ENCODE measurements at regions not wholly inside any gene's neighbourhood (a gene's known extent, or its start where the extent isn't known, plus 50 kb on each side); places are given as distances from the start of the nearest gene placed in this dataset.
"Not testable (repeated sequence)": the region's sequence is repeated elsewhere in the genome, so short reads cannot be mapped to it uniquely, and the experiment has no call there.

DNA sequence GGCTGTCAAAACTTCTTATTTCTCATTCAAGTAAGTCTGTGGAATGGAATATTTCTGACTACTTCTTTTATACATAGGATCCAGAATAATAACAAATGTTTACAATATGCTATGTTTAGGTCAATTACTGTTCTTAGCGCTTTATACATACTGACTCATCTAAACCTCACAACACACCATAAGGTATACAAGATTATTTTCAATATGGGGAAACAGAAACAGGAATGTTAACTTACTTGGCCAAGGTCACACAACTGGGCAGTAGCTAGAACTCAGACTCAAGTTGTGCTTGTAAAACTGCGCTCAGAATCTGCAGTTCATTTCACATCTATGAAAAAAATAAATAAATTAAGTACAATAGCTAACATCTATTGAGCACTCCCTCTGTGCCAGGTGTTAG, 168.0 kb downstream of the GNAI1 start:
- H3K27me3 ChIP-seq = peaks cover 17% of the 10 kb centered on the region
- no peak overlapping the region for H3K9ac ChIP-seq
- H3K4me1 Mint-ChIP-seq = peaks cover 8% of the 10 kb centered on the region
- H3K36me3 ChIP-seq = no peaks in the 10 kb centered on the region
- no peaks in the 10 kb centered on the region for H3F3A ChIP-seq (ENCODE audit: low read depth)
- TF ChIP-seq, protein P1, sequence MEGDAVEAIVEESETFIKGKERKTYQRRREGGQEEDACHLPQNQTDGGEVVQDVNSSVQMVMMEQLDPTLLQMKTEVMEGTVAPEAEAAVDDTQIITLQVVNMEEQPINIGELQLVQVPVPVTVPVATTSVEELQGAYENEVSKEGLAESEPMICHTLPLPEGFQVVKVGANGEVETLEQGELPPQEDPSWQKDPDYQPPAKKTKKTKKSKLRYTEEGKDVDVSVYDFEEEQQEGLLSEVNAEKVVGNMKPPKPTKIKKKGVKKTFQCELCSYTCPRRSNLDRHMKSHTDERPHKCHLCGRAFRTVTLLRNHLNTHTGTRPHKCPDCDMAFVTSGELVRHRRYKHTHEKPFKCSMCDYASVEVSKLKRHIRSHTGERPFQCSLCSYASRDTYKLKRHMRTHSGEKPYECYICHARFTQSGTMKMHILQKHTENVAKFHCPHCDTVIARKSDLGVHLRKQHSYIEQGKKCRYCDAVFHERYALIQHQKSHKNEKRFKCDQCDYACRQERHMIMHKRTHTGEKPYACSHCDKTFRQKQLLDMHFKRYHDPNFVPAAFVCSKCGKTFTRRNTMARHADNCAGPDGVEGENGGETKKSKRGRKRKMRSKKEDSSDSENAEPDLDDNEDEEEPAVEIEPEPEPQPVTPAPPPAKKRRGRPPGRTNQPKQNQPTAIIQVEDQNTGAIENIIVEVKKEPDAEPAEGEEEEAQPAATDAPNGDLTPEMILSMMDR (IDR thresholded peaks at IDR 0.05) = no peak
- TF ChIP-seq EZH2phosphoT487 (IDR thresholded peaks at IDR 0.05) = no peak
- no peak for TF ChIP-seq EZH2 (IDR thresholded peaks at IDR 0.05)
- H3K36me3 Mint-ChIP-seq = no peaks in the 10 kb centered on the region
- H3K27me3 Mint-ChIP-seq (ENCODE audit: insufficient read depth, low read depth) = no peaks in the 10 kb centered on the region
- H3K4me2 ChIP-seq = no peak overlapping the region
- DNase-seq (ENCODE audit: low spot score) = no peak
- H2AFZ ChIP-seq (replicated peaks) = no peak overlapping the region
- no peak overlapping the region for H3K4me3 Mint-ChIP-seq
- no peak overlapping the region for H3K27ac ChIP-seq
- H3K9me3 Mint-ChIP-seq = no peaks in the 10 kb centered on the region
- H3K4me3 ChIP-seq = no peak overlapping the region
- no peaks in the 10 kb centered on the region for H3K4me1 ChIP-seq
- no peaks in the 10 kb centered on the region for H3K9me3 ChIP-seq (ENCODE audit: low read depth)
- no peaks in the 10 kb centered on the region for H4K20me1 ChIP-seq (ENCODE audit: low read depth)
- H3K27ac Mint-ChIP-seq = no peak overlapping the region
- H3K79me2 ChIP-seq (ENCODE audit: low read depth) = no peaks in the 10 kb centered on the region

DNA sequence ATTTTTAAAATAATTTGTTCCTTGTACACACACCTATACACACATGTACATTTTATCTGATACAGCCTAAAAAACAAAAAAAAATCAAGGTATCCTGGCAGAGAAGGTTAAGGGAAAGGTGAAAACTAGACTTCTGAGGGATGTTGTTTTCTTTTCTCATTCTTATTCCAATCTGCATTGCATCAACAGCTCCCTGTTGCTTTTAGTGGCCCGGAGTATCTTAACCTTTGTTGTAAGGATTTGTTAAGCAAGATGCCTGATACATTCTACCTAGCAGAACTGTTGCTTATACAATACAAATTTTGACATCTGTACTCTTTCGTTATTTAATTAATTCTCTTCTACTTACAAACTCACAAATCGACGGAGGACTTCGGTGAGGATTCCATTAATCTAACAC, 167.4 kb downstream of the GNAI1 start:
- H3K9me3 ChIP-seq (ENCODE audit: low read depth) = no peaks in the 10 kb centered on the region
- no peak for TF ChIP-seq EZH2 (IDR thresholded peaks at IDR 0.05)
- Mint-ChIP-seq H3K27ac (no peak overlapping the region), H3K4me1 (peaks cover 2% of the 10 kb centered on the region), H3K36me3 (no peaks in the 10 kb centered on the region), H3K9me3 (peaks cover 2% of the 10 kb centered on the region), H3K27me3 (ENCODE audit: insufficient read depth, low read depth) (no peaks in the 10 kb centered on the region), H3K4me3 (no peak overlapping the region)
- H3F3A ChIP-seq (ENCODE audit: low read depth) = no peaks in the 10 kb centered on the region
- peaks cover 17% of the 10 kb centered on the region for H3K27me3 ChIP-seq
- H3K9ac ChIP-seq = no peak overlapping the region
- H2AFZ ChIP-seq (replicated peaks) = no peak overlapping the region
- H3K36me3 ChIP-seq = no peaks in the 10 kb centered on the region
- no peaks in the 10 kb centered on the region for H3K79me2 ChIP-seq (ENCODE audit: low read depth)
- no peak for DNase-seq (ENCODE audit: low spot score)
- no peaks in the 10 kb centered on the region for H4K20me1 ChIP-seq (ENCODE audit: low read depth)
- no peak overlapping the region for H3K27ac ChIP-seq
- H3K4me2 ChIP-seq = no peak overlapping the region
- no peaks in the 10 kb centered on the region for H3K4me1 ChIP-seq
- H3K4me3 ChIP-seq = no peak overlapping the region

DNA sequence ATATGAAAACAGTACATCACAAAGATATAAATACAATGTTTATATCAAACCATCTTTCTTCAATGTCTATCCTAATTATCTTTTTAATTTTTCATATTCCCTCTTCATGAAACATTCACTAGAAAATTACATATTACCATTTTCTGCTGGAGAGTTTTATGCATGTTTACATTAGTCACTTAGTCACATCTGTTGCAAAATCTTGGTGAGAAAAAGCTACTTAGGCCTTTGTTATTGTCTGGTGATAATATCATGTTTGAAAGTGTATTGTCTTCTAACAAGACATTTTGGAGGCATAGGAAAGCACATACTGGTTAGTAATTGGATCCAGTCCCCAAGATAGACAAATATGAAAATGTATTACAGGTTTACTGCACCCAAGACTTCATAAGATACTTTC, 163.6 kb downstream of the GNAI1 start:
- H3K27me3 ChIP-seq = peaks cover 17% of the 10 kb centered on the region
- Mint-ChIP-seq H3K4me3 (no peak overlapping the region), H3K27me3 (ENCODE audit: insufficient read depth, low read depth) (no peaks in the 10 kb centered on the region), H3K4me1 (peaks cover 2% of the 10 kb centered on the region), H3K9me3 (peaks cover 14% of the 10 kb centered on the region), H3K36me3 (no peaks in the 10 kb centered on the region), H3K27ac (no peak overlapping the region)
- no peaks in the 10 kb centered on the region for H4K20me1 ChIP-seq (ENCODE audit: low read depth)
- TF ChIP-seq EZH2 (IDR thresholded peaks at IDR 0.05) = no peak
- H3K9ac ChIP-seq = no peak overlapping the region
- H3K4me1 ChIP-seq = no peaks in the 10 kb centered on the region
- H3F3A ChIP-seq (ENCODE audit: low read depth) = no peaks in the 10 kb centered on the region
- no peak overlapping the region for H3K27ac ChIP-seq
- H3K79me2 ChIP-seq (ENCODE audit: low read depth) = no peaks in the 10 kb centered on the region
- no peak overlapping the region for H2AFZ ChIP-seq (replicated peaks)
- no peak overlapping the region for H3K4me2 ChIP-seq
- H3K36me3 ChIP-seq = no peaks in the 10 kb centered on the region
- H3K4me3 ChIP-seq = no peak overlapping the region
- H3K9me3 ChIP-seq (ENCODE audit: low read depth) = no peaks in the 10 kb centered on the region
- DNase-seq (ENCODE audit: low spot score) = no peak

DNA sequence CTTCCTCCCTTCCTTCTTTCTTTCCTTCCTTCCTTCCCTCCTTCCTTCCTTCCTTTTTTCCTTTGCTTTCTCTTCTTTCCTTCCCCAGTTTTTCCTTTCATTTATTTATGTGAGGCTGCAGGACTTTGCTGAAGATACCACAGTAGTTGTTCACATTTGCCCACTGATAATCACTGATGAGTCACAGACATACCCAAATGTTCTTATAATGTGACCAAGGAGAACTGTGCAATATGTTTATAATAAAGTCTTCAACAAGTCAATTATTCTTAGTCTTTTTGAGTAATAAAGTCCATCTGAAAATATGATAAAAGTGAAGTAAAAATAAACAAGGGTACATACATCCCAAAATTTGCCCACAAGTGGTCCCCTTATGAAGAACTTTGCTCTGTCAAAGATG, 159.7 kb downstream of the GNAI1 start:
- H3K27me3 ChIP-seq = no peaks in the 10 kb centered on the region
- no peaks in the 10 kb centered on the region for H3K27me3 Mint-ChIP-seq (ENCODE audit: insufficient read depth, low read depth)
- no peaks in the 10 kb centered on the region for H4K20me1 ChIP-seq (ENCODE audit: low read depth)
- no peak for DNase-seq (ENCODE audit: low spot score)
- H3K27ac Mint-ChIP-seq = no peak overlapping the region
- TF ChIP-seq EZH2phosphoT487 (IDR thresholded peaks at IDR 0.05) (no peak), EZH2 (IDR thresholded peaks at IDR 0.05) (no peak)
- no peak overlapping the region for H3K9ac ChIP-seq
- H3K9me3 Mint-ChIP-seq = peaks cover 16% of the 10 kb centered on the region
- H3K36me3 ChIP-seq = no peaks in the 10 kb centered on the region
- H3K36me3 Mint-ChIP-seq = no peaks in the 10 kb centered on the region
- H2AFZ ChIP-seq (replicated peaks) = no peak overlapping the region
- no peaks in the 10 kb centered on the region for H3F3A ChIP-seq (ENCODE audit: low read depth)
- H3K4me3 ChIP-seq = no peak overlapping the region
- H3K4me2 ChIP-seq = no peak overlapping the region
- H3K9me3 ChIP-seq (ENCODE audit: low read depth) = no peaks in the 10 kb centered on the region
- H3K79me2 ChIP-seq (ENCODE audit: low read depth) = no peaks in the 10 kb centered on the region
- H3K27ac ChIP-seq = no peak overlapping the region
- no peak overlapping the region for H3K4me3 Mint-ChIP-seq
- H3K4me1 ChIP-seq = no peaks in the 10 kb centered on the region
- no peaks in the 10 kb centered on the region for H3K4me1 Mint-ChIP-seq

DNA sequence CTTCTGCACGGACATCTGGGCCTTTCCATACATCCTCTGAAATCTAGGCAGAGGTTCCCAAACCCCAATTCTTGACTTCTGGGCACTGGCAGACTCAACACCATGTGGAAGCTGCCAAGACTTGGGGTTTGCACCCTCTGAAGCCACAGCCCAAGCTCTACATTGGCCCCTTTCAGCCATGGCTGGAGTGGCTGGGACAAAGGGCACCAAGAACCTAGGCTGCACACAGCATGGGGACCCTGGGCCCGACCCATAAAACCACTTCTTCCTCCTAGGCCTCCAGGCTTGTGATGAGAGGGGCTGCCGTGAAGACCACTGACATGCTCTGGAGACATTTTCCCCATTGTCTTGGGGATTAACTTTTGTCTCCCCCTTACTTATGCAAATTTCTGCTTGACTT, 158.0 kb downstream of the GNAI1 start:
- not testable (repeated sequence) for H3K9ac ChIP-seq; H3K79me2 ChIP-seq (ENCODE audit: low read depth); DNase-seq (ENCODE audit: low spot score); H3F3A ChIP-seq (ENCODE audit: low read depth); H3K36me3 ChIP-seq; H3K27ac ChIP-seq; H2AFZ ChIP-seq (replicated peaks); H3K4me3 ChIP-seq; H3K27me3 Mint-ChIP-seq (ENCODE audit: insufficient read depth, low read depth); H3K4me2 ChIP-seq; H3K27me3 ChIP-seq; H3K4me3 Mint-ChIP-seq; H3K4me1 Mint-ChIP-seq; H3K27ac Mint-ChIP-seq; H3K36me3 Mint-ChIP-seq; H3K4me1 ChIP-seq; H3K9me3 ChIP-seq (ENCODE audit: low read depth); H4K20me1 ChIP-seq (ENCODE audit: low read depth)
- H3K9me3 Mint-ChIP-seq = peaks cover 16% of the 10 kb centered on the region

All from neural progenitor cell (in vitro differentiated cells).